Keratinocyte (primary cell): ENCODE measurements at regions not wholly inside any gene's neighbourhood (a gene's known extent, or its start where the extent isn't known, plus 50 kb on each side); places are given as distances from the start of the nearest gene placed in this dataset.

Source experiments
- DNase-seq: peaks from one replicate; pipeline ENCODE4 v3.0.0-alpha.2; 2011; ENCODE audit warnings: low read depth, missing footprints, low spot score
- FAIRE-seq: peaks from 2 replicates; lab custom pipeline; 2011; peaks lifted over from hg19 to GRCh38; lab: Jason Lieb, UNC
- H2AFZ ChIP-seq: 2 replicates; pipeline ENCODE4 v1.6.0; 2012; ENCODE audit warnings: low read length, control low read depth, inconsistent platforms; ENCODE audit not compliant: control insufficient read depth
- H3K27ac ChIP-seq: 2 replicates; pipeline ENCODE4 v1.5.1; 2011; ENCODE audit warnings: low read length; ENCODE audit not compliant: control insufficient read depth, insufficient read depth
- H3K27me3 ChIP-seq: 3 replicates; pipeline ENCODE4 v1.6.0; 2011; ENCODE audit warnings: low read length; ENCODE audit not compliant: control insufficient read depth, insufficient read depth; ENCODE audit errors: extremely low read depth
- H3K36me3 ChIP-seq, 2 experiments: 2 replicates in 1 of 2; 3 replicates in 1 of 2; pipeline ENCODE4 v1.5.1; 2011; ENCODE audit warnings: low read length in 2 of 2, mild to moderate bottlenecking in 1 of 2; ENCODE audit not compliant: control insufficient read depth in 2 of 2, insufficient read depth in 2 of 2; ENCODE audit errors: extremely low read depth in 1 of 2
- H3K4me1 ChIP-seq: 3 replicates; pipeline ENCODE4 v1.5.1; 2011; ENCODE audit warnings: low read length; ENCODE audit not compliant: control insufficient read depth, insufficient read depth; ENCODE audit errors: extremely low read depth
- H3K4me2 ChIP-seq: 3 replicates; pipeline ENCODE4 v1.6.0; 2011; ENCODE audit warnings: low read depth, low read length; ENCODE audit not compliant: control insufficient read depth, insufficient read depth; ENCODE audit errors: extremely low read depth
- H3K4me3 ChIP-seq, 3 experiments: fragments of 200-600 bp in 1 of 3; sonication (generic) in 1 of 3; 2 replicates in 2 of 3; 3 replicates in 1 of 3; pipeline ENCODE4 v1.5.1; 2011 to 2016; ENCODE audit warnings: low read length in 3 of 3, mild to moderate bottlenecking in 3 of 3, control low read depth in 2 of 3, inconsistent platforms in 1 of 3, low read depth in 1 of 3, mixed read lengths in 1 of 3, mixed run types in 1 of 3, moderate library complexity in 1 of 3; ENCODE audit not compliant: control insufficient read depth in 2 of 3, insufficient read depth in 2 of 3; ENCODE audit errors: extremely low read depth in 1 of 3
- H3K79me2 ChIP-seq: 2 replicates; pipeline ENCODE4 v1.6.0; 2012; ENCODE audit warnings: low read length; ENCODE audit not compliant: control insufficient read depth, insufficient read depth
- H3K9ac ChIP-seq: 3 replicates; pipeline ENCODE4 v1.6.0; 2011; ENCODE audit warnings: low read length; ENCODE audit not compliant: control insufficient read depth, insufficient read depth; ENCODE audit errors: extremely low read depth
- H3K9me1 ChIP-seq: 3 replicates; pipeline ENCODE4 v1.6.0; 2011; ENCODE audit warnings: low read length; ENCODE audit not compliant: control insufficient read depth, insufficient read depth; ENCODE audit errors: extremely low read depth
- H3K9me3 ChIP-seq: 2 replicates; pipeline ENCODE4 v1.5.1; 2012; ENCODE audit warnings: low read depth, low read length; ENCODE audit not compliant: control insufficient read depth
- H4K20me1 ChIP-seq: 3 replicates; pipeline ENCODE4 v1.6.0; 2011; ENCODE audit warnings: low read length; ENCODE audit not compliant: control insufficient read depth, insufficient read depth; ENCODE audit errors: extremely low read depth
- CTCF ChIP-seq, 3 experiments: IDR thresholded peaks in 1 of 3; conservative IDR thresholded peaks in 1 of 3; optimal IDR thresholded peaks in 1 of 3; 2 replicates in 2 of 3; 3 replicates in 1 of 3; pipeline versions ENCODE3 to v1.5.1; 2011; ENCODE audit warnings: low read length in 3 of 3, mild to moderate bottlenecking in 3 of 3, moderate library complexity in 2 of 3, control low read depth in 1 of 3, inconsistent platforms in 1 of 3; ENCODE audit not compliant: insufficient read depth in 2 of 3; ENCODE audit errors: extremely low read depth in 1 of 3
- EZH2 ChIP-seq: IDR thresholded peaks from one replicate; pipeline ENCODE4 v1.6.1; 2012; ENCODE audit warnings: inconsistent platforms, mild to moderate bottlenecking, low read length, moderate library complexity
- dilution Hi-C: fragments of 300-500 bp; cut with MboI; formaldehyde crosslinking; loops from one replicate; pipeline ENCODE4 v1.7.0; 2020; ENCODE audit warnings: low sequenced_read_pairs; ENCODE audit not compliant: extremely low pct_ligation_motif_present

GRCh38 chr1:38433084-38433722, 386.6 kb upstream of the POU3F1 start:
- FAIRE-seq (no peak), DNase-seq (no peak)
- Histone ChIP-seq H4K20me1 (no peaks in the 10 kb centered on the region), H3K4me3 (no peak overlapping the region), H3K4me1 (no peaks in the 10 kb centered on the region), H3K36me3 (no peaks in the 10 kb centered on the region), H3K9me1 (no peaks in the 10 kb centered on the region), H2AFZ (no peak overlapping the region), H3K9ac (no peak overlapping the region), H3K27me3 (peaks cover 3% of the 10 kb centered on the region), H3K27ac (no peak overlapping the region), H3K9me3 (no peaks in the 10 kb centered on the region), H3K79me2 (no peaks in the 10 kb centered on the region), H3K4me2 (no peak overlapping the region)
- no peak for TF ChIP-seq CTCF (optimal IDR thresholded peaks at IDR 0.05 in 1 of 3, IDR thresholded peaks at IDR 0.05 in 1 of 3, conservative IDR thresholded peaks at IDR 0.05 in 1 of 3; ENCODE audit: extremely low read depth in 1 of 3, insufficient read depth in 2 of 3, low read length in 3 of 3)
- TF ChIP-seq EZH2: no peak
- dilution Hi-C loops: no loop called here

DNA sequence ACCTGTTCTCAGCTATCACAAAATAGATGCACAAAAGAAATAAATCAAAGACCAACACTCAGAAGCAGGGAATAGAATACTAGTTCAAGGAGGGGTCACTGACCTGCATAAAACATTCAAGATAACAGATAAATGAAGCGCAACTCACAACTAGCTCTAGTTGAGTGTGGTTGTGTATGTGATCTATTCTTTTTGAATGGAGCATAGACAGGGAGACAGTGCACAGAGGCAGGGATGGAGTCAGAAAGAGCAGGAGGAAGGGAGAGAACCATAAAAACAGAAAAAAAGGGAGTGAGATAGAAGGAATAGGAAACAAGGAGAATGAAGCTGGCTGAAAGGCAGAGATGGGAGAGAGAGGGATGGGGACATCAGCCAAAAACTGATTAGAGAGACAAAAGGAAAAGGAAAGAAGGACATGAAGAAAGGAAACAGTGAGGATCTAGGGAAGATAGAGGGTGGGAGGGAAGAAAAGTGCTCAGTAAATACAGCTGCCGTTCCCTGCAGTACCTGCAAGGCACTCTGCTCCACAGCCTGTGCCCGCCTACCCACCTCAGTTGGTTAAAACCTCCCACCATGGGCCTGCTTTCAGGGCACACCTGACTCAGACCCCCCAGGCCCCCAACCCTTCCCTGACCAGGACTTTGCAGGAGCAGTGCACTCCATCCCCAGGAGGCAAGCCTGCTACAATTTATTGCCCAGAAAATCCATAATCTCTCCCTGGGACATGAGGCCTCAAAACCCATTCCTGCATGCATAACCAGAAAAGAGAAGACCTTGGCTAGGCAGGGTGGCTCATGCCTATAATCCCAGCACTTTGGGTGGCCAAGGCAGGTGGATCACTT, 385.2 kb upstream of the POU3F1 start:
- H3K4me1 ChIP-seq: no peaks in the 10 kb centered on the region
- no peak overlapping the region for H3K9ac ChIP-seq
- dilution Hi-C loops: no loop called here
- H3K4me2 ChIP-seq: no peak overlapping the region
- no peak overlapping the region for H3K4me3 ChIP-seq
- no peaks in the 10 kb centered on the region for H3K9me3 ChIP-seq
- no peaks in the 10 kb centered on the region for H3K9me1 ChIP-seq
- no peak overlapping the region for H2AFZ ChIP-seq
- no peak for TF ChIP-seq EZH2
- TF ChIP-seq CTCF (optimal IDR thresholded peaks at IDR 0.05 in 1 of 3, IDR thresholded peaks at IDR 0.05 in 1 of 3, conservative IDR thresholded peaks at IDR 0.05 in 1 of 3; ENCODE audit: extremely low read depth in 1 of 3, insufficient read depth in 2 of 3, low read length in 3 of 3): no peak
- no peak overlapping the region for H3K27ac ChIP-seq
- no peaks in the 10 kb centered on the region for H3K79me2 ChIP-seq
- H3K36me3 ChIP-seq: no peaks in the 10 kb centered on the region
- FAIRE-seq: no peak
- H4K20me1 ChIP-seq: no peaks in the 10 kb centered on the region
- H3K27me3 ChIP-seq: peaks cover 3% of the 10 kb centered on the region
- no peak for DNase-seq
